NCI-H748 (cell line): ENCODE measurements at regions not wholly inside any gene's neighbourhood (a gene's known extent, or its start where the extent isn't known, plus 50 kb on each side); places are given as distances from the start of the nearest gene placed in this dataset.

ENCODE experiments used
- DNase-seq: peaks from one replicate; lab custom pipeline; 2025; ENCODE audit not compliant: unreplicated experiment; lab: John Stamatoyannopoulos, UW

DNA sequence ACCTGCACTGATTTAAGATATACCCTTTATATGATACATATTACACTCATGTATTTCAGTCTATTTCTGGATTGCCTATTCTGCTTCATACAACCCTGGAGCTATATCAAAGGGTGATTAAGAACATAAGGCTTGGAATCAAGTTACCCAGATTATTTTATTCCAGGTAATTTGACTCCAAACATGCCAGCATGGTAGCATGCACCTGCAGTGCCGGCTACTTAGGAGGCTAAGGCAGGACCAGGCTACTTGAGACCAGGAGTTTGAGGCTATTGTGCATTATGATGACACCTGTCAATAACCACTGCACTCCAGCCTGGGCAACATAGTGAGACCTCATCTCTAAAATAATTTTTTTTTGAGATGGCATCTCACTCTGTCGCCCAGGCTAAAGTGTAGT lies 50.4 kb upstream of the NEO1 start:
- peak; percentile 77 for DNase-seq

GRCh38 chr15:73000293-73000692 lies 52.0 kb upstream of the NEO1 start:
- no peak for DNase-seq

GRCh38 chr15:72999586-72999985 lies 52.7 kb upstream of the NEO1 start:
- no peak for DNase-seq

- DNase-seq: no peak
Measured at GRCh38 chr15:72998681-72999466, 53.4 kb upstream of the NEO1 start.

GRCh38 chr15:72998226-72998625 lies 54.0 kb upstream of the NEO1 start:
- no peak for DNase-seq

- no peak for DNase-seq
Measured at GRCh38 chr15:72995849-72996248, 56.4 kb upstream of the NEO1 start.

DNA sequence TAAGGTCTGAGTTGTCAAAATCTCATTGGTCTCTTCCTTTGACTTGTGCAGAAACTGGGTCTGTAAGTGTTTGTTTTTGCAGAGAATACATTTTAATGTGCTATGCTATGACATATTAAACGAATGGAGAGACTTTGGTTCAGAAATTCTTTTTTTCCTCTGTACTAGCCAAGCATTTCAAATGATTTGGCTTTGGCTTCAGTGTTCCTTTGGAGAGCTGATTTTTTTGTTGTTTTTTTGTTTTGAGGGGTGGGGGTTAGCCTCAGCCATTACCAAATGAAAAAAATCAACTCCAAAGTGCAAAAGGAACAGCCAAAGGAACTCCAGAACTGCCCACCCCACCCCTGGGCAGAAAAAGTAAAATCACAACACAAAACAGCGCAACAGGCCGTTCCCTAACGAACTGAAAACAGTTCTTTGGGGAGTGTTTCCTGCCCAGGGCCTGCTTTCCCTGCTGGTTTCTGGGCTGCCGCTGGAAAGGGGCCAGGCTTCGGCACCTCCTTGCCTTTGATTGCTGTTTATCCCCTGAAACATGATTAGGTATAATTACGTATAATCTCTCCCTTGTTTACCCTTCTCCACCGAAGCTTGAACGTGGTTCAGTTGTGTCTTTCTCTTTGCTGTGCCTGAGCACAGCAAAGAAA lies 57.6 kb upstream of the NEO1 start:
- DNase-seq: peak; percentile 86

DNA sequence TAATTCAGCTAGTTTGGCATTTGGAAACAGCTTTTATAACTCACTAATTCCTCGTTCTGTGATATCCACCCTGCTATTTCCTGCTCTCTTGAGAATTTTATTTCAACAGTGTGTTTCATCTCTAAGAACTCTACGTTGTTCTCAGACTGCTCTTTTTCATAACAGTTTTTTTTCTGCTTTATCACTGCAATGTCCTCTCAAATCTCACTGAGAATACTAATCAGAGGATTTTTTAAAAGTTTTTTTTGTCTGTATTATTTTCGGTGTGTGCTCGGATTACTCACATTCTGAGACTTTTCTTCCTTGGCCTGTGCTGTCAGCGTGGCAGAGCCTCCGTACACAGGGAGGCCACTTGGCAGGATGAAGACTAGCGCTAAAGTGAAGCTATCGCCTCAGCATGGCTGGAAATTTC lies 59.4 kb upstream of the NEO1 start:
- DNase-seq: no peak

- no peak for DNase-seq
Measured at GRCh38 chr15:72991026-72991425, 61.2 kb upstream of the NEO1 start.

GRCh38 chr15:72983801-72984545 lies 68.3 kb upstream of the NEO1 start:
- DNase-seq: no peak

- DNase-seq: no peak
Measured at GRCh38 chr15:72982714-72983113, 69.5 kb upstream of the NEO1 start.

GRCh38 chr15:72980661-72981060 lies 71.6 kb upstream of the NEO1 start:
- DNase-seq: no peak

GRCh38 chr15:72979791-72980190 lies 72.5 kb upstream of the NEO1 start:
- DNase-seq: no peak

GRCh38 chr15:72979308-72979707 lies 73.0 kb upstream of the NEO1 start:
- no peak for DNase-seq

DNA sequence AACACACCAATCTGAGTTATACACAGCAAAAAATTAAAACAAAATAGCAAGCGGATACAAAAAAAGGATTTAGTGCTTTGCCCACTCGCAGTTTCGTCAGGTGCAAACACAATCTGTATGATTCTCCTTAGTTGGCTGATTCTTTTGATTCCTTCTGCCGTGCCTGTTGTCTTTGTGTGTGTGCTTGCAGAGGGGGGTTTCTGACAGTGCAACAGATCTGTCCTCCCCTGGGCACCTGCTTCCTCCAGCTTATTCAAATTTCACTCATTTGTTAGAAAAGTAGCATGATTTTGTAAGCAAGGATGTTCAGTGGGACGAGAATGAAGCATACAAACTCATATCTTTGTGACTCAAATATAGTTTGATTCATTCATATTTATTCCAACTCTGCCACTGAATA lies 74.0 kb upstream of the NEO1 start:
- no peak for DNase-seq

- no peak for DNase-seq
Measured at GRCh38 chr15:72972362-72972761, 79.9 kb upstream of the NEO1 start.

- no peak for DNase-seq
Measured at GRCh38 chr15:72971766-72972165, 80.5 kb upstream of the NEO1 start.

DNA sequence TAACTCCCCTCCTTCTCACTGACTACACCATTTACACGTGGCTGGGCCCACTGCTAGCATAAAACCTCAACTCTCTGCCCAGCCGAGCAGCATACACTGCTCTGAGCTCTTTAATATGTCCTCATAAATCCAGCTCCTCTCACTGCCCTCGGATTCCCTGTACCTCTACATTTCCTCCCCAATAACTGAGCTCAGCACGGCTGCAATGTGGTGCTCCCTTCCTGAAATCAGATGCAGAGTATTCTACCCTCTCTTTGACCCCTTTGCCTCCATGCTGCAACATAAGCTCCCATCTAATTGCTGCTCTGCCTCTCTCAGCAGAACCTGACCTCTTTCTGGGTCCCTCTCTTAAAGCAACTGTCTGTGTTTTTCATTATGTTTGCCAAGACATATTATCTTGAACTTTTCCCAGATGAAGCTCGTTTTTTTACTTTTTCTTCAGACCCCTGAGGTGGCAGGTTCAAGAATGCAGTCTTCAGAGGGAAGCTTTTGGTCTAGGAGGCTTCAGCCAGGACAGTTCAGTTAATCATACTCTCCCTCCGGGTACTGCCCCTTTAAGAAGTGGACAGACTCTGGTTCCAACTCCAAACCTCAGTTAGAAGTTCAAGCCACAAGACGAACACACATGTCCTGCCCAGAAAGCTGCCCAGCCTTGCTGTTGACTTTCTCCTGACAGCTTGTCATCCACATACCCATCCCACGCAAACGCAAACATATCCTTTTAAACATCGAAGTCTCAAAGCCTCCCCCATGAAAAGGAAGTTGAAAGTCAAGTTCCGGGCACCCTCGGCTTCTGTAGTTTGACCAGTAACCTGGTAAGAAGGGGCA lies 81.1 kb upstream of the NEO1 start:
- no peak for DNase-seq

- peak; percentile 62 for DNase-seq
Measured at GRCh38 chr15:72968531-72968922, 83.7 kb upstream of the NEO1 start.

GRCh38 chr15:72967811-72968530 lies 84.3 kb upstream of the NEO1 start:
- no peak for DNase-seq

GRCh38 chr15:72967397-72967796 lies 84.9 kb upstream of the NEO1 start:
- no peak for DNase-seq
